AG04450 (cell line): ENCODE measurements at regions not wholly inside any gene's neighbourhood (a gene's known extent, or its start where the extent isn't known, plus 50 kb on each side); places are given as distances from the start of the nearest gene placed in this dataset.

Experiments used
- CTCF ChIA-PET: fragments of 300-600, 350-600 bp; formaldehyde crosslinking; extraction: SDS; loops from one replicate; lab custom pipeline; 2022; ENCODE audit warnings: antibody characterized with exemption, inconsistent platforms; lab: Charles Lee
- POLR2A ChIA-PET: fragments of 350-600 bp; formaldehyde crosslinking; extraction: SDS; loops from one replicate; lab custom pipeline; 2021; ENCODE audit warnings: antibody characterized with exemption, inconsistent platforms; lab: Yijun Ruan, JAX
- DNase-seq: peaks from one replicate; pipeline ENCODE4 v3.0.0-alpha.2; 2011; ENCODE audit warnings: low read depth, low spot score
- H3K27ac ChIP-seq: one replicate; pipeline ENCODE4 v1.5.1; 2012; ENCODE audit warnings: low read depth, low read length, control low read depth
- H3K27me3 ChIP-seq: one replicate; pipeline ENCODE4 v1.6.0; 2012; ENCODE audit warnings: low read length; ENCODE audit not compliant: control insufficient read depth, insufficient read depth
- H3K4me3 ChIP-seq: 2 replicates; pipeline ENCODE4 v1.5.1; 2011; ENCODE audit warnings: mild to moderate bottlenecking, low read depth, low read length, control low read depth
- H3K9me3 ChIP-seq: 2 replicates; pipeline ENCODE4 v1.5.1; 2012; ENCODE audit warnings: low read length; ENCODE audit not compliant: control insufficient read depth, insufficient read depth
- TF ChIP-seq, protein P1 (sequence below): IDR thresholded peaks from 2 replicates; pipeline ENCODE4 v1.5.1; 2011; ENCODE audit warnings: low read depth, low read length, control low read depth, inconsistent platforms

DNA sequence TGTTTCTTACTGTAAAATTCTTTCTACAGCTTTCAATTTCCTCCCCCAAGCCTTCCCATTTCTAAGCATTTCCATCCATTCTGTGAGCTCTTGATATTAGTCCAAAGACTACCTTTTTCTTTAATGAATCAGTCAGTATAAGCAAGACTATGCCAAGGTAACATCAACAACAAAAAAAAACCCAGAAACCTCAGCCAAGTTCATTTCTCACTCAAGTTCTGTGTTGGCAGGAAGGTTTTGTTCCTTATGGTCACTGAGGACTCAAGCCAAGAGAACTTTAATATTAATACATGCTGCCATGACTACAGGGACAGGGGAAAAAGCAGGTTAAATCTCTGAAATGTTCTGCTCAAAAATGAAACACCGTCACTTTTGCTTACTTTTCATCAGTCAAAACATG is 621.2 kb upstream of the NRP1 start:
- DNase-seq, result no peak
- Histone ChIP-seq H3K27me3 (no peaks in the 10 kb centered on the region), H3K27ac (no peak overlapping the region), H3K4me3 (no peak overlapping the region), H3K9me3 (no peaks in the 10 kb centered on the region)
- POLR2A ChIA-PET, result no interaction called here
- CTCF ChIA-PET, result no interaction called here
- TF ChIP-seq, protein P1, sequence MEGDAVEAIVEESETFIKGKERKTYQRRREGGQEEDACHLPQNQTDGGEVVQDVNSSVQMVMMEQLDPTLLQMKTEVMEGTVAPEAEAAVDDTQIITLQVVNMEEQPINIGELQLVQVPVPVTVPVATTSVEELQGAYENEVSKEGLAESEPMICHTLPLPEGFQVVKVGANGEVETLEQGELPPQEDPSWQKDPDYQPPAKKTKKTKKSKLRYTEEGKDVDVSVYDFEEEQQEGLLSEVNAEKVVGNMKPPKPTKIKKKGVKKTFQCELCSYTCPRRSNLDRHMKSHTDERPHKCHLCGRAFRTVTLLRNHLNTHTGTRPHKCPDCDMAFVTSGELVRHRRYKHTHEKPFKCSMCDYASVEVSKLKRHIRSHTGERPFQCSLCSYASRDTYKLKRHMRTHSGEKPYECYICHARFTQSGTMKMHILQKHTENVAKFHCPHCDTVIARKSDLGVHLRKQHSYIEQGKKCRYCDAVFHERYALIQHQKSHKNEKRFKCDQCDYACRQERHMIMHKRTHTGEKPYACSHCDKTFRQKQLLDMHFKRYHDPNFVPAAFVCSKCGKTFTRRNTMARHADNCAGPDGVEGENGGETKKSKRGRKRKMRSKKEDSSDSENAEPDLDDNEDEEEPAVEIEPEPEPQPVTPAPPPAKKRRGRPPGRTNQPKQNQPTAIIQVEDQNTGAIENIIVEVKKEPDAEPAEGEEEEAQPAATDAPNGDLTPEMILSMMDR, result no peak

DNA sequence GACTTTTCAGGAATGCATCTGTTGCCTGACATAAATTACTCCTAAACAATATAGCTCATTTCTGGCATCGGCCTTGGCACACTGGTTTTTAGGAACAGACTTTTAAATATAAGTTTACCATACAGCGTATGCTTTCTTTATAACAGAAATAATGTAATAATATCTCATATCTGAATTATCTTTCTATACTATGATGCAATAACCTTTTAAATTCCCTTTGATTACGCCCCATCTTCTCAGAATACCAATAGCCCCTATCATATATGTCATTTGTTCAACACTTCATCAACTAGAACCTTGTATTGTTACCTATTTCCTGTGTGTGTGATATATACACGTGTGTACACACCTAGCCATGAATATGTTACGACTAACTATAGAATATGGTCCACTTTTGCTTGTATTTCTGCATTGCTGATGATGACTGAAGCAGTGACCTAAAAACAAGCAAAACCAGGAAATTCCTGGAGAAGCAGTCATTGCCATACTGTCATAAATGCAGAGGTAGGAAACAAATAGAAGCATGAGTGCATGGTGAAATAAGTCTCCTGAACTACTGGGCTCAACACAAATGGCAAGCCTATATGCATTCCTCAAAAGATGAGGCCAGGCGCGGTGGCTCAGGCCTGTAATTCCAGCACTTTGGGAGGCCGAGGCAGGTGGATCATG is 618.4 kb upstream of the NRP1 start:
- TF ChIP-seq, protein P1, result no peak
- DNase-seq, result peak; percentile 4
- Histone ChIP-seq H3K9me3 (no peaks in the 10 kb centered on the region), H3K27ac (no peak overlapping the region), H3K27me3 (no peaks in the 10 kb centered on the region), H3K4me3 (no peak overlapping the region)
- ChIA-PET CTCF (interaction anchor here (0.7 kb wide), 1 partner anchor 604 kb away, joined by 3 read pairs; no protein-coding TSS in a partner anchor), POLR2A (no interaction called here)

DNA sequence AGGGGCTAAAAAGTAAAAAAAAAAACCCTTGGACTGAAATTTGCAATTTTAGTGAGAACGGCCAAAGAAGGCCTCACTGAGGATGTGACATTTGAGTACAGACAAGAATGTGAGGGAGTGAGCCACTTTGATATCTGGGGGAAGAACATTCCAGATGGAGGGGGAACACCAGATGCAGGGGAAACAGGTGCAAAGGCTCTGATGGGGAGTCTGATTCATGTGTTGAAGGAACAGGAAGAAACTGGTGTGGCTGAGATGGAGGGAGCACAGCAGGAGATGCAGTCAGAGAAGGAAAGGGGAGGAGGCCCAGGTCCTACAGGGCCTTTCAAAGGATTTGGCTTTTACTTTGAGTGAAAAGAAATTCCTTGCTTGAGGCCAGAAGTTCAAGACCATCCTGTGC is 615.7 kb upstream of the NRP1 start:
- POLR2A ChIA-PET, result no interaction called here
- Histone ChIP-seq H3K27me3 (no peaks in the 10 kb centered on the region), H3K9me3 (no peaks in the 10 kb centered on the region), H3K27ac (no peak overlapping the region), H3K4me3 (no peak overlapping the region)
- TF ChIP-seq, protein P1, result no peak
- no peak for DNase-seq
- CTCF ChIA-PET, result no interaction called here

DNA sequence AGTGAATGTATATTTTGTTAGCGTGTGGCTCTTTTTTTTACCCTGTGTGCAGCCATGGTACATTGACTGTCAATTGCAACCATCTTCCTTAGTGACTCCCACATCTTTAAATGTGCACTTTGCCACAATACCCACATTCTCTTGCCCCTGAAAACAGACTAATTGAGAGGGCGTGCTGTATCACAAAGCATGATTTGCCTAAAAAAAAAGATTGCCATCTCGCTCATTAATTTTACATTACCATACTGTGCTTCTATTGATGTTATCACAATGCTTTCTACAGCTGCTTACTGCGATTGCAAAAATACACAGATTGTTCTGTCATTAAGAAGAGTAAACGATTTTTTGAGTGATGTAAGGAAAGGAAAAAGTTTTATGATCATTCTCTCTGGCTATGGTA is 613.1 kb upstream of the NRP1 start:
- Histone ChIP-seq H3K27ac (no peak overlapping the region), H3K9me3 (no peaks in the 10 kb centered on the region), H3K27me3 (no peaks in the 10 kb centered on the region), H3K4me3 (no peak overlapping the region)
- ChIA-PET POLR2A (no interaction called here), CTCF (no interaction called here)
- DNase-seq, result no peak
- TF ChIP-seq, protein P1, result no peak

DNA sequence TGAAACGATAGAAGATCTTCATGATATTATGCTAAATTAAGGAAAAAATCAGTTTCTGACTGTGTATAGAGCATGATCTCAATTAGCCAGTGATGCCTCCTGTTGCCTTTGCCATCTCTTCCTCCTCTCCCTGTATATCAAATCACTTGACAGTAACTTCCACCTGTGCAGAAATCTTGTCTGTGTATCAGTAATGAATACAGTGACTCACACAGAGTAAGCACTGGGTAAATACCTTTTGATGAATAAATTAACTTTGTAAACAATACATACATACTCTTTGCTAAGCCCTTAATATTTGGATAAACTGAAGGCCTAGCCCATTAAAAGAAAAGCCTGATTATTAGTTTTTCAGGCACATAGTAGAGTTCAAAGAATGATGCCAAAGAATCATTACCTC is 610.6 kb upstream of the NRP1 start:
- Histone ChIP-seq H3K27ac (no peak overlapping the region), H3K4me3 (no peak overlapping the region), H3K27me3 (no peaks in the 10 kb centered on the region), H3K9me3 (no peaks in the 10 kb centered on the region)
- POLR2A ChIA-PET, result no interaction called here
- DNase-seq, result no peak
- CTCF ChIA-PET, result no interaction called here
- TF ChIP-seq, protein P1, result no peak
